H9 (cell line): ENCODE measurements at regions not wholly inside any gene's neighbourhood (a gene's known extent, or its start where the extent isn't known, plus 50 kb on each side); places are given as distances from the start of the nearest gene placed in this dataset.

Source experiments
- DNase-seq: peaks from one replicate; pipeline ENCODE4 v3.0.0-alpha.2; 2017
- H2AFZ ChIP-seq: one replicate; pipeline ENCODE4 v1.6.1; 2013; ENCODE audit warnings: mild to moderate bottlenecking, low read length, control low read depth, moderate library complexity
- H2AK5ac ChIP-seq: 2 replicates; pipeline ENCODE4 v1.6.1; 2013; ENCODE audit warnings: low read length, control low read depth, mixed read lengths; ENCODE audit not compliant: insufficient read length
- H2BK120ac ChIP-seq: one replicate; pipeline ENCODE4 v1.6.1; 2013; ENCODE audit warnings: low read depth, mild to moderate bottlenecking, low read length, control low read depth, inconsistent platforms; ENCODE audit not compliant: poor library complexity, severe bottlenecking
- H2BK12ac ChIP-seq: 2 replicates; pipeline ENCODE4 v1.6.1; 2013; ENCODE audit warnings: low read length, control low read depth, mixed read lengths, low read depth; ENCODE audit not compliant: insufficient read length
- H2BK15ac ChIP-seq: 2 replicates; pipeline ENCODE4 v1.6.1; 2013; ENCODE audit warnings: low read depth, low read length, control low read depth
- H2BK20ac ChIP-seq: one replicate; pipeline ENCODE4 v1.6.1; 2013; ENCODE audit warnings: low read depth, mild to moderate bottlenecking, low read length, control low read depth, inconsistent platforms; ENCODE audit not compliant: poor library complexity, severe bottlenecking
- H2BK5ac ChIP-seq: 2 replicates; pipeline ENCODE4 v1.6.1; 2013; ENCODE audit warnings: low read length, control low read depth, mixed read lengths; ENCODE audit not compliant: insufficient read length
- H3K14ac ChIP-seq: 2 replicates; pipeline ENCODE4 v1.6.1; 2013; ENCODE audit warnings: low read length, control low read depth; ENCODE audit not compliant: insufficient read depth
- H3K18ac ChIP-seq: 2 replicates; pipeline ENCODE4 v1.6.1; 2013; ENCODE audit warnings: low read depth, mild to moderate bottlenecking, mixed read lengths, low read length, control low read depth; ENCODE audit not compliant: insufficient read length
- H3K23ac ChIP-seq: 2 replicates; pipeline ENCODE4 v1.6.1; 2013; ENCODE audit warnings: low read length, control low read depth, mixed read lengths, low read depth; ENCODE audit not compliant: insufficient read length
- H3K23me2 ChIP-seq: 2 replicates; pipeline ENCODE4 v1.6.1; 2013; ENCODE audit warnings: low read depth, mild to moderate bottlenecking, mixed read lengths, low read length, control low read depth; ENCODE audit not compliant: insufficient read length, poor library complexity, severe bottlenecking
- H3K27ac ChIP-seq: 2 replicates; pipeline ENCODE4 v1.5.1; 2013; ENCODE audit warnings: low read length, control low read depth, mixed read lengths, low read depth; ENCODE audit not compliant: insufficient read length
- H3K27me3 ChIP-seq: 2 replicates; pipeline ENCODE4 v1.6.1; 2013; ENCODE audit warnings: low read length, control low read depth, inconsistent platforms; ENCODE audit not compliant: insufficient read depth
- H3K4ac ChIP-seq: 2 replicates; pipeline ENCODE4 v1.6.1; 2013; ENCODE audit warnings: low read depth, mild to moderate bottlenecking, control low read depth, inconsistent platforms, low read length, moderate library complexity
- H3K4me1 ChIP-seq: 2 replicates; pipeline ENCODE4 v1.6.1; 2013; ENCODE audit warnings: low read length, control low read depth, inconsistent platforms; ENCODE audit not compliant: insufficient read depth
- H3K4me2 ChIP-seq: 2 replicates; pipeline ENCODE4 v1.6.1; 2013; ENCODE audit warnings: low read length, control low read depth, mixed read lengths; ENCODE audit not compliant: insufficient read length, insufficient read depth
- H3K56ac ChIP-seq: 2 replicates; pipeline ENCODE4 v1.6.1; 2013; ENCODE audit warnings: low read depth, mild to moderate bottlenecking, mixed read lengths, low read length, control low read depth; ENCODE audit not compliant: insufficient read length
- H3K79me1 ChIP-seq: 2 replicates; pipeline ENCODE4 v1.6.1; 2013; ENCODE audit warnings: low read depth, mild to moderate bottlenecking, moderate library complexity, low read length, control low read depth, inconsistent platforms; ENCODE audit not compliant: insufficient read depth, poor library complexity, severe bottlenecking
- H3K79me2 ChIP-seq: 2 replicates; pipeline ENCODE4 v1.6.1; 2013; ENCODE audit warnings: low read length, control low read depth, inconsistent platforms; ENCODE audit not compliant: insufficient read depth
- H3K9ac ChIP-seq: 2 replicates; pipeline ENCODE4 v1.6.1; 2013; ENCODE audit warnings: low read length, control low read depth, mixed read lengths; ENCODE audit not compliant: insufficient read length; ENCODE audit errors: extremely low read depth
- H3K9me3 ChIP-seq: one replicate; pipeline ENCODE4 v1.6.1; 2013; ENCODE audit warnings: low read depth, low read length, inconsistent platforms; ENCODE audit not compliant: control insufficient read depth
- H3T11ph ChIP-seq: one replicate; pipeline ENCODE4 v1.6.1; 2013; ENCODE audit warnings: mild to moderate bottlenecking, low read length, control low read depth, inconsistent platforms
- H4K20me1 ChIP-seq: one replicate; pipeline ENCODE4 v1.6.1; 2013; ENCODE audit not compliant: control insufficient read depth, insufficient read length, insufficient read depth
- H4K5ac ChIP-seq: 2 replicates; pipeline ENCODE4 v1.6.1; 2013; ENCODE audit warnings: low read depth, mild to moderate bottlenecking, mixed read lengths, low read length, control low read depth; ENCODE audit not compliant: insufficient read length
- H4K8ac ChIP-seq: replicated peaks from 2 replicates; pipeline ENCODE4 v1.6.1; 2013; ENCODE audit warnings: low read length, control low read depth, mixed read lengths, low read depth; ENCODE audit not compliant: insufficient read length
- H4K91ac ChIP-seq: 2 replicates; pipeline ENCODE4 v1.6.1; 2013; ENCODE audit warnings: low read depth, mild to moderate bottlenecking, moderate library complexity, mixed read lengths, low read length, control low read depth; ENCODE audit not compliant: insufficient read length
- H3K27ac Mint-ChIP-seq, 3 experiments: 2 replicates in 2 of 3; 3 replicates in 1 of 3; pipeline ENCODE4 v1.8.0; 2020 to 2021; ENCODE audit warnings: mixed read lengths in 3 of 3, mild to moderate bottlenecking in 1 of 3, moderate library complexity in 1 of 3
- H3K27me3 Mint-ChIP-seq: 2 replicates; pipeline ENCODE4 v1.8.0; 2021; ENCODE audit warnings: low read depth, mild to moderate bottlenecking, moderate library complexity, mixed read lengths
- H3K36me3 Mint-ChIP-seq, 3 experiments: 2 replicates in 2 of 3; 3 replicates in 1 of 3; pipeline ENCODE4 v1.8.0; 2020 to 2021; ENCODE audit warnings: low read depth in 3 of 3, mixed read lengths in 3 of 3; ENCODE audit not compliant: insufficient read depth in 1 of 3
- H3K4me1 Mint-ChIP-seq, 2 experiments: 2 replicates each; pipeline ENCODE4 v1.8.0; 2020; ENCODE audit warnings: mixed read lengths in 2 of 2
- H3K4me3 Mint-ChIP-seq, 2 experiments: 2 replicates in 1 of 2; 3 replicates in 1 of 2; pipeline ENCODE4 v1.8.0; 2020 to 2021; ENCODE audit warnings: mild to moderate bottlenecking in 2 of 2, mixed read lengths in 2 of 2, moderate library complexity in 1 of 2
- H3K9me3 Mint-ChIP-seq, 2 experiments: 2 replicates in 1 of 2; 3 replicates in 1 of 2; pipeline ENCODE4 v1.8.0; 2020; ENCODE audit warnings: mild to moderate bottlenecking in 2 of 2, mixed read lengths in 2 of 2, moderate library complexity in 1 of 2
- CTCF ChIP-seq: fragments of 200-600 bp; sonication (generic); conservative IDR thresholded peaks from 3 replicates; pipeline ENCODE4 v1.8.0; 2021; ENCODE audit warnings: antibody characterized with exemption, mild to moderate bottlenecking
- WGBS: extraction: QIAGEN DNeasy Blood & Tissue Kit; methylation state at CpG from one replicate; pipeline ENCODE4 v1.1.7; 2013; ENCODE audit warnings: missing lambda C conversion rate, low lambda C conversion rate, mixed read lengths; ENCODE audit not compliant: insufficient read length; ENCODE audit errors: extremely low coverage; 5-methylcytosine and 5-hydroxymethylcytosine counted together

DNA sequence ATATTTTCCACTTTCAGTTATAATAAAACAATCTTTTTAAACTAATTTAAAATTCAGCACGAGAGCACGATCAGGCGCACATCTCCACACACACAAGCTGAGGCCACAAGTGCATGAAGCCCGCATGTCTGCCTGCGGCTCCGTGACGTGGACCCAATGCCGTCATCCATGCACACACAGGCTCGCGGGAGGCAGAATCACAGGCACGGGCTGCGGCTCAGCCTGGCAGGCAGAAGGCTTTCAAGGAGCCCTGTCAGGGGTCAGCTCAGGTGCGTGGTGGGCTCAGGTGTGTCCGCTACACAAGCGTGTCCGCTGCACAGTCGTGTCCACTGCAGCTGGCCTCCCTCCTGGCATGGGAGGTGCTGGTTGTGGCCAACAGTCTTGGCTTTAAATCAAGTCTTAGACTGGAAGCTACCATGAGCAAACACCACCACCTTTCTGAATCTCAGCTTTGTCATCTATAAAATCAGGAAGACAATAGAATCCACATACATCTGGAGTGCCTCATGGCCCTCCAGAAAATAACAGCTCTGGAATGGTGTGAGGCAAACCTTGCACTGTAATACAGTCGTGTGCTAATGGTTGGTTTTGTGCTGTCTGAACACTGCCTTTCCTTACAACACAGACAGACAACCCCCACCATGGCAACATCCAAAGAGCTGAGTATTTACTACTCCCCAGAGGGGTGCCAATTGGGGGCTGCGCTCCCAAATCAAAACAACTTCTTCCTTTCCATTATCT, 210.1 kb downstream of the NDUFA10 start:
- peaks cover 6% of the 10 kb centered on the region for H3K27me3 Mint-ChIP-seq
- H2BK20ac ChIP-seq = no peak overlapping the region
- no peak overlapping the region for H4K5ac ChIP-seq
- no peak overlapping the region for H3K56ac ChIP-seq
- H3K14ac ChIP-seq = no peak overlapping the region
- no peaks in the 10 kb centered on the region for H3K9me3 ChIP-seq
- H4K20me1 ChIP-seq = no peaks in the 10 kb centered on the region
- H3K27ac Mint-ChIP-seq = peak overlapping the region in 1 of 3 experiments; percentile 30; a peak in 1 of 7 replicates
- H3T11ph ChIP-seq = no peak overlapping the region
- H3K18ac ChIP-seq = no peak overlapping the region
- H2BK15ac ChIP-seq = no peak overlapping the region
- H3K4me1 Mint-ChIP-seq = peaks cover 0 to 8% of the 10 kb centered on the region in 2 experiments; a peak in 2 of 4 replicates
- no peaks in the 10 kb centered on the region for H3K27me3 ChIP-seq
- H3K23me2 ChIP-seq = no peaks in the 10 kb centered on the region
- no peak overlapping the region for H4K91ac ChIP-seq
- H3K4me1 ChIP-seq = no peaks in the 10 kb centered on the region
- H3K79me1 ChIP-seq = no peaks in the 10 kb centered on the region
- H3K4me3 Mint-ChIP-seq = no peak overlapping the region
- TF ChIP-seq CTCF = no peak
- no peak overlapping the region for H3K9ac ChIP-seq
- WGBS = no CpG with 5 or more reads among the region's 19 CpGs
- H3K79me2 ChIP-seq = no peaks in the 10 kb centered on the region
- no peak overlapping the region for H3K23ac ChIP-seq
- no peaks in the 10 kb centered on the region for H3K36me3 Mint-ChIP-seq
- H4K8ac ChIP-seq = no peak overlapping the region
- no peak for DNase-seq
- no peak overlapping the region for H2AFZ ChIP-seq
- H2BK12ac ChIP-seq = no peak overlapping the region
- H3K4ac ChIP-seq = no peak overlapping the region
- H2AK5ac ChIP-seq = no peak overlapping the region
- no peak overlapping the region for H3K4me2 ChIP-seq
- no peak overlapping the region for H2BK5ac ChIP-seq
- H3K27ac ChIP-seq = no peak overlapping the region
- no peaks in the 10 kb centered on the region; a peak in 3 of 5 replicates for H3K9me3 Mint-ChIP-seq
- H2BK120ac ChIP-seq = no peak overlapping the region
